CD8-positive, alpha-beta memory T cell (primary cell): ENCODE measurements at regions not wholly inside any gene's neighbourhood (a gene's known extent, or its start where the extent isn't known, plus 50 kb on each side); places are given as distances from the start of the nearest gene placed in this dataset.

ENCODE experiments used
- CTCF ChIA-PET: fragments of 350-600 bp; sonication (Branson Sonifier 250); formaldehyde crosslinking; loops from one replicate; lab custom pipeline; 2021; ENCODE audit warnings: antibody characterized with exemption; lab: Charles Lee
- POLR2A ChIA-PET: fragments of 350-600 bp; sonication (Branson Sonifier 250); formaldehyde crosslinking; loops from one replicate; lab custom pipeline; 2021; ENCODE audit warnings: antibody characterized with exemption; lab: Charles Lee
- DNase-seq, 5 donors: peaks; one replicate each; pipeline versions ENCODE4 v3.0.0 to v3.0.0-alpha.2; 2020 to 2022; ENCODE audit warnings: mixed read lengths in 1 of 5
- H3K27ac ChIP-seq: one replicate; pipeline ENCODE4 v1.7.0; 2013; ENCODE audit warnings: low read depth, mild to moderate bottlenecking, low read length, moderate library complexity
- H3K27me3 ChIP-seq: 2 replicates; pipeline ENCODE4 v1.7.0; 2013; ENCODE audit warnings: low read length, mild to moderate bottlenecking; ENCODE audit not compliant: insufficient read depth, poor library complexity, severe bottlenecking
- H3K36me3 ChIP-seq: 2 replicates; pipeline ENCODE4 v1.7.0; 2013; ENCODE audit warnings: mild to moderate bottlenecking, low read length, moderate library complexity; ENCODE audit not compliant: insufficient read depth
- H3K4me1 ChIP-seq: 2 replicates; pipeline ENCODE4 v1.7.0; 2013; ENCODE audit warnings: mild to moderate bottlenecking, low read length, moderate library complexity; ENCODE audit not compliant: insufficient read depth
- H3K4me3 ChIP-seq: 2 replicates; pipeline ENCODE4 v1.7.0; 2013; ENCODE audit warnings: mild to moderate bottlenecking, low read length
- H3K9me3 ChIP-seq: 2 replicates; pipeline ENCODE4 v1.7.0; 2013; ENCODE audit warnings: mild to moderate bottlenecking, low read length
- H3K27ac Mint-ChIP-seq, 8 donors: one replicate each; pipeline ENCODE4 v1.8.0; 2020 to 2021; ENCODE audit warnings: mixed read lengths in 8 of 8, mild to moderate bottlenecking in 6 of 8, inconsistent platforms in 3 of 8, moderate library complexity in 3 of 8
- H3K27me3 Mint-ChIP-seq, 2 donors: one replicate each; pipeline ENCODE4 v1.8.0; 2020 to 2021; ENCODE audit warnings: mixed read lengths in 2 of 2, mild to moderate bottlenecking in 1 of 2, moderate library complexity in 1 of 2
- H3K36me3 Mint-ChIP-seq, 3 donors: one replicate each; pipeline ENCODE4 v1.8.0; 2020 to 2021; ENCODE audit warnings: mixed read lengths in 3 of 3, inconsistent platforms in 1 of 3, mild to moderate bottlenecking in 1 of 3
- H3K4me1 Mint-ChIP-seq, 3 donors: one replicate each; pipeline ENCODE4 v1.8.0; 2020 to 2021; ENCODE audit warnings: mixed read lengths in 3 of 3, inconsistent platforms in 1 of 3, mild to moderate bottlenecking in 1 of 3
- H3K4me3 Mint-ChIP-seq, 7 donors: one replicate each; pipeline ENCODE4 v1.8.0; 2020 to 2021; ENCODE audit warnings: mixed read lengths in 7 of 7, mild to moderate bottlenecking in 6 of 7, moderate library complexity in 4 of 7, inconsistent platforms in 2 of 7
- H3K9me3 Mint-ChIP-seq, 5 donors: one replicate each; pipeline ENCODE4 v1.8.0; 2020 to 2022; ENCODE audit warnings: mixed read lengths in 5 of 5, mild to moderate bottlenecking in 3 of 5, moderate library complexity in 2 of 5, inconsistent platforms in 1 of 5

DNA sequence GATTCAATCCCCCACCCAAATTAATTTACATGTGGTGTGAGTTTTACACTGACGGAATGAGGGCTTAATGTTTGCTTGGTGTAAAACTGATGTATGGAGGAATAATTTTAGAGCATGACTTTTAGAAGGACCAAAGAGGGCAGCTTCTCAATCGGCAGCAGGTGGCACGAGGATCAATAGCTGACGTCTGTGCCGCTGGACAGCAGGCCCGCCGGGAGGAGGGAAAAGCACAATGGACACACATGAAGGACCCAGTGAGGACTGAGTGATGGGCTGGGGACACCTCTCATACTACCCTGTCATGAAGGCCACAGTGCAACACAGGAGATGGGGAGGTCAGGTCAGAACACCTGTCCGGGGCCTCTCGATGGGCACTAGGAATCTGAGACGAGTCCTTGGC is 61.4 kb upstream of the NSMCE3 start:
- DNase-seq: no peak
- H3K27me3 ChIP-seq: peaks cover 3% of the 10 kb centered on the region
- no peak overlapping the region for H3K27ac ChIP-seq
- POLR2A ChIA-PET: no interaction called here
- H3K4me3 ChIP-seq: no peak overlapping the region
- no peak overlapping the region for H3K27ac Mint-ChIP-seq
- no peaks in the 10 kb centered on the region for H3K4me1 Mint-ChIP-seq
- CTCF ChIA-PET: no interaction called here
- peaks cover 0 to 2% (median 0%) of the 10 kb centered on the region in 3 donors for H3K36me3 Mint-ChIP-seq
- peaks cover 1 to 6% (median 4%) of the 10 kb centered on the region in 5 donors for H3K9me3 Mint-ChIP-seq
- peaks cover 3 to 12% of the 10 kb centered on the region in 2 donors for H3K27me3 Mint-ChIP-seq
- H3K9me3 ChIP-seq: no peaks in the 10 kb centered on the region
- H3K4me3 Mint-ChIP-seq: no peak overlapping the region
- H3K4me1 ChIP-seq: no peaks in the 10 kb centered on the region
- H3K36me3 ChIP-seq: no peaks in the 10 kb centered on the region

GRCh38 chr15:29324746-29325145 is 55.1 kb upstream of the NSMCE3 start:
- Mint-ChIP-seq H3K9me3 (peaks cover 18 to 30% (median 24%) of the 10 kb centered on the region in 5 donors), H3K4me3 (no peak overlapping the region), H3K27ac (no peak overlapping the region), H3K27me3 (peaks cover 3 to 39% of the 10 kb centered on the region in 2 donors), H3K4me1 (no peaks in the 10 kb centered on the region), H3K36me3 (peaks cover 0 to 9% (median 0%) of the 10 kb centered on the region in 3 donors)
- no peaks in the 10 kb centered on the region for H3K36me3 ChIP-seq
- ChIA-PET CTCF (no interaction called here), POLR2A (no interaction called here)
- H3K27ac ChIP-seq: no peak overlapping the region
- DNase-seq: no peak
- H3K9me3 ChIP-seq: no peaks in the 10 kb centered on the region
- no peaks in the 10 kb centered on the region for H3K27me3 ChIP-seq
- H3K4me1 ChIP-seq: no peaks in the 10 kb centered on the region
- no peak overlapping the region for H3K4me3 ChIP-seq

DNA sequence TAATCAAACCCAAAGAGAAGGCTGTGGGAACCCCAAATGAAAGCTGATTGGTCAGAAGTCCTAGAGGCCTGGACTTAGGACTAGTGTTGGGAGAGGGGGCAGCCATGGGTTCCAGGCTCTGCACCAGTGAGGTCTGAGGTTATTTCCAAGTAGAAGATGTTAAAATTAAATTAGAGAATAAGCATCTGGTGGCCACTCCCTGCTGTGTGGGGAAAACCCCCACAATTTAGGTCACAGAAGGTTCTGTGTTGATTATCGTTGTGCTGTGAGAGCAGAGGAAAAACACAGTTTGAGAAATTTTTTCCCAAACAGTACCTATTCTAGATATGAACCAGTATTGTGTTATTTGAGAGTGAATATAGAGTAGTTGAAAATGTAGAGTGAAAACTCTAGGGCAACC is 53.9 kb upstream of the NSMCE3 start:
- H3K9me3 Mint-ChIP-seq: peaks cover 18 to 30% (median 24%) of the 10 kb centered on the region in 5 donors
- Histone ChIP-seq H3K27ac (no peak overlapping the region), H3K27me3 (no peaks in the 10 kb centered on the region), H3K36me3 (no peaks in the 10 kb centered on the region), H3K9me3 (no peaks in the 10 kb centered on the region), H3K4me1 (no peaks in the 10 kb centered on the region), H3K4me3 (no peak overlapping the region)
- no peak for DNase-seq
- CTCF ChIA-PET: no interaction called here
- no peak overlapping the region for H3K4me3 Mint-ChIP-seq
- no peak overlapping the region for H3K27ac Mint-ChIP-seq
- peaks cover 5 to 35% of the 10 kb centered on the region in 2 donors for H3K27me3 Mint-ChIP-seq
- no peaks in the 10 kb centered on the region for H3K4me1 Mint-ChIP-seq
- POLR2A ChIA-PET: no interaction called here
- H3K36me3 Mint-ChIP-seq: peaks cover 0 to 9% (median 0%) of the 10 kb centered on the region in 3 donors

- Histone ChIP-seq H3K27ac (no peak overlapping the region), H3K4me1 (no peaks in the 10 kb centered on the region), H3K36me3 (no peaks in the 10 kb centered on the region), H3K27me3 (no peaks in the 10 kb centered on the region), H3K9me3 (no peaks in the 10 kb centered on the region), H3K4me3 (no peak overlapping the region)
- ChIA-PET POLR2A (no interaction called here), CTCF (no interaction called here)
- peaks cover 7 to 31% of the 10 kb centered on the region in 2 donors for H3K27me3 Mint-ChIP-seq
- H3K36me3 Mint-ChIP-seq: peaks cover 0 to 9% (median 0%) of the 10 kb centered on the region in 3 donors
- H3K27ac Mint-ChIP-seq: no peak overlapping the region
- H3K4me3 Mint-ChIP-seq: no peak overlapping the region
- DNase-seq: no peak
- peaks cover 18 to 30% (median 24%) of the 10 kb centered on the region in 5 donors for H3K9me3 Mint-ChIP-seq
- H3K4me1 Mint-ChIP-seq: no peaks in the 10 kb centered on the region
Measured at GRCh38 chr15:29322415-29322814, 52.8 kb upstream of the NSMCE3 start.

GRCh38 chr15:29320420-29320819 is 50.8 kb upstream of the NSMCE3 start:
- Histone ChIP-seq H3K9me3 (no peaks in the 10 kb centered on the region), H3K27me3 (no peaks in the 10 kb centered on the region), H3K36me3 (no peaks in the 10 kb centered on the region), H3K4me1 (no peaks in the 10 kb centered on the region), H3K4me3 (no peak overlapping the region), H3K27ac (no peak overlapping the region)
- H3K36me3 Mint-ChIP-seq: peaks cover 0 to under 1% (median 0%) of the 10 kb centered on the region in 3 donors
- ChIA-PET POLR2A (no interaction called here), CTCF (no interaction called here)
- peaks cover 6 to 17% (median 14%) of the 10 kb centered on the region in 5 donors for H3K9me3 Mint-ChIP-seq
- no peak overlapping the region for H3K27ac Mint-ChIP-seq
- H3K4me3 Mint-ChIP-seq: no peak overlapping the region
- peaks cover 11 to 28% of the 10 kb centered on the region in 2 donors for H3K27me3 Mint-ChIP-seq
- no peaks in the 10 kb centered on the region for H3K4me1 Mint-ChIP-seq
- no peak for DNase-seq

DNA sequence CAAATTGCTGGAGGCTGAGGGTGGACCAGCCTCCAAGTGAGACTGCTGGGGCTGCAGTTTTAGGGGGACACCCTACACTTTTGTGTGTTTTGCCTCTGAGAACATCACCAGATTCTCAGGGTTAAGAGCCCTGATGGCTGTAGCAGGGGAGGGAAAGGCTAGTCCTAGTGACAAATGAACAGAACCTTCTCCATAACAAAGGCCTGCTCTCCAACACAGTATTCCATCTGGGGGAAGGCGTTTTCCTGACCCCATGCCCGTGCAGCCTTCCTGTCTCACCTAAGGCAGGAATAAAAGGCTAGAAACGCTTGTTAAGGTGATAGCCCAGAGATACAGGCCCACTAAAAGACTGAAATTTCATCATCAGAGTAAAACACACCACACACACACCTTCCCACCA is 50.2 kb upstream of the NSMCE3 start:
- Histone ChIP-seq H3K36me3 (no peaks in the 10 kb centered on the region), H3K4me1 (no peaks in the 10 kb centered on the region), H3K27me3 (no peaks in the 10 kb centered on the region), H3K9me3 (no peaks in the 10 kb centered on the region), H3K4me3 (no peak overlapping the region), H3K27ac (no peak overlapping the region)
- H3K27ac Mint-ChIP-seq: no peak overlapping the region
- peaks cover 11 to 28% of the 10 kb centered on the region in 2 donors for H3K27me3 Mint-ChIP-seq
- ChIA-PET POLR2A (no interaction called here), CTCF (no interaction called here)
- H3K4me1 Mint-ChIP-seq: no peaks in the 10 kb centered on the region
- H3K36me3 Mint-ChIP-seq: no peaks in the 10 kb centered on the region
- DNase-seq: no peak
- H3K4me3 Mint-ChIP-seq: no peak overlapping the region
- H3K9me3 Mint-ChIP-seq: peaks cover 5 to 13% (median 11%) of the 10 kb centered on the region in 5 donors
